HCT116 (cell line): ENCODE measurements at regions not wholly inside any gene's neighbourhood (a gene's known extent, or its start where the extent isn't known, plus 50 kb on each side); places are given as distances from the start of the nearest gene placed in this dataset.

Experiments used
- EZH2 ChIP-seq: fragments of 200-600 bp; sonication (generic); IDR thresholded peaks from 2 replicates; pipeline ENCODE4 v1.6.1; 2017; ENCODE audit warnings: antibody characterized with exemption, mixed run types
- FOSL1 ChIP-seq: IDR thresholded peaks from 2 replicates; pipeline ENCODE4 v1.6.1; 2012; ENCODE audit warnings: low read depth
- POLR2A ChIP-seq: IDR thresholded peaks from 2 replicates; pipeline ENCODE4 v1.7.0; 2011; ENCODE audit warnings: borderline replicate concordance; ENCODE audit not compliant: insufficient read depth, insufficient read length; ENCODE audit errors: extremely low read depth
- POLR2AphosphoS5 ChIP-seq: IDR thresholded peaks from 2 replicates; pipeline ENCODE4 v1.6.1; 2011; ENCODE audit warnings: mild to moderate bottlenecking, low read depth, low read length, moderate library complexity
- REST ChIP-seq: IDR thresholded peaks from 2 replicates; pipeline ENCODE4 v1.6.1; 2012; ENCODE audit warnings: low read depth
- SP1 ChIP-seq: IDR thresholded peaks from 2 replicates; pipeline ENCODE4 v1.6.1; 2012; ENCODE audit warnings: low read depth
- SRF ChIP-seq: IDR thresholded peaks from 2 replicates; pipeline ENCODE4 v1.6.1; 2012; ENCODE audit warnings: low read depth
- YY1 ChIP-seq: IDR thresholded peaks from 2 replicates; pipeline ENCODE4 v1.6.1; 2011; ENCODE audit warnings: low read length, low read depth, moderate library complexity, mild to moderate bottlenecking; ENCODE audit not compliant: insufficient replicate concordance; ENCODE audit errors: extremely low read depth
- ZNF274 ChIP-seq: fragments of 200-500 bp; sonication (Bioruptor generic); IDR thresholded peaks from 2 replicates; pipeline ENCODE4 v1.6.1; 2014; ENCODE audit warnings: mild to moderate bottlenecking, low read depth, low read length, inconsistent platforms
- TF ChIP-seq, protein P1 (sequence below), 3 experiments: fragments of 200-600 bp in 1 of 3; sonication (generic) in 1 of 3; IDR thresholded peaks in 2 of 3; conservative IDR thresholded peaks in 1 of 3; 2 replicates each; pipeline ENCODE4 v1.5.1; 2012 to 2017; ENCODE audit warnings: low read depth in 2 of 3, low read length in 2 of 3, antibody characterized with exemption in 1 of 3, borderline replicate concordance in 1 of 3, control low read depth in 1 of 3, mild to moderate bottlenecking in 1 of 3, mixed read lengths in 1 of 3, mixed run types in 1 of 3, moderate library complexity in 1 of 3; ENCODE audit not compliant: insufficient read depth in 1 of 3
- TF ChIP-seq, protein P2 (sequence below): IDR thresholded peaks from 2 replicates; pipeline ENCODE4 v1.6.1; 2012
- TF ChIP-seq, protein P3 (sequence below): IDR thresholded peaks from 2 replicates; pipeline ENCODE4 v1.6.1; 2012

DNA sequence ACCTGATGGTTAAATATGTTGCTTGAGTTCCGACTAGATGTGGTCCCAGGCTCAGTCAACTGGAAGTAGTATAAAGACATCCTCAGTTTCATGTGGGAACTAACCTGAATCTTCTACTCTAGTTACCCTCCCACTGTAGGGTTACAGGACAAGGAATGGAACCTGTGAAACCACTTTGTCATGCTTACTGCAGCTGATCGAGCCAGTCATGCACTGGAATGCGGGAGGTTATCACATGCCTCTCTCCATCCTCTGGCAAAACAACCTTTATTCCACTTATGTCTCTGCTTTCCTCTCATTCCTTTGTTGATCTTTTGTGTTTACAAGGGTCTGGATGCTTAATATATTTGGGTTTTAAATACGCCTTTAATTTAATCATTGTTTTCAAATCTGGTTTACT lies 111.9 kb upstream of the DDHD1 start:
- TF ChIP-seq, protein P1, sequence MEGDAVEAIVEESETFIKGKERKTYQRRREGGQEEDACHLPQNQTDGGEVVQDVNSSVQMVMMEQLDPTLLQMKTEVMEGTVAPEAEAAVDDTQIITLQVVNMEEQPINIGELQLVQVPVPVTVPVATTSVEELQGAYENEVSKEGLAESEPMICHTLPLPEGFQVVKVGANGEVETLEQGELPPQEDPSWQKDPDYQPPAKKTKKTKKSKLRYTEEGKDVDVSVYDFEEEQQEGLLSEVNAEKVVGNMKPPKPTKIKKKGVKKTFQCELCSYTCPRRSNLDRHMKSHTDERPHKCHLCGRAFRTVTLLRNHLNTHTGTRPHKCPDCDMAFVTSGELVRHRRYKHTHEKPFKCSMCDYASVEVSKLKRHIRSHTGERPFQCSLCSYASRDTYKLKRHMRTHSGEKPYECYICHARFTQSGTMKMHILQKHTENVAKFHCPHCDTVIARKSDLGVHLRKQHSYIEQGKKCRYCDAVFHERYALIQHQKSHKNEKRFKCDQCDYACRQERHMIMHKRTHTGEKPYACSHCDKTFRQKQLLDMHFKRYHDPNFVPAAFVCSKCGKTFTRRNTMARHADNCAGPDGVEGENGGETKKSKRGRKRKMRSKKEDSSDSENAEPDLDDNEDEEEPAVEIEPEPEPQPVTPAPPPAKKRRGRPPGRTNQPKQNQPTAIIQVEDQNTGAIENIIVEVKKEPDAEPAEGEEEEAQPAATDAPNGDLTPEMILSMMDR (IDR thresholded peaks at IDR 0.05 in 2 of 3, conservative IDR thresholded peaks at IDR 0.05 in 1 of 3; ENCODE audit: borderline replicate concordance in 1 of 3, insufficient read depth in 1 of 3, low read depth in 2 of 3, low read length in 2 of 3), result no peak
- TF ChIP-seq POLR2A (no peak), SP1 (no peak), REST (no peak), YY1 (no peak), EZH2 (no peak), POLR2AphosphoS5 (no peak), FOSL1 (no peak), SRF (no peak), ZNF274 (no peak)
- TF ChIP-seq, protein P2, sequence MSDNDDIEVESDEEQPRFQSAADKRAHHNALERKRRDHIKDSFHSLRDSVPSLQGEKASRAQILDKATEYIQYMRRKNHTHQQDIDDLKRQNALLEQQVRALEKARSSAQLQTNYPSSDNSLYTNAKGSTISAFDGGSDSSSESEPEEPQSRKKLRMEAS, result no peak
- TF ChIP-seq, protein P3, sequence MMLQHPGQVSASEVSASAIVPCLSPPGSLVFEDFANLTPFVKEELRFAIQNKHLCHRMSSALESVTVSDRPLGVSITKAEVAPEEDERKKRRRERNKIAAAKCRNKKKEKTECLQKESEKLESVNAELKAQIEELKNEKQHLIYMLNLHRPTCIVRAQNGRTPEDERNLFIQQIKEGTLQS, result no peak
